ENCODE measurements at regions not wholly inside any gene's neighbourhood (a gene's known extent, or its start where the extent isn't known, plus 50 kb on each side); places are given as distances from the start of the nearest gene placed in this dataset.

- DNase-seq (ENCODE audit: low spot score in 2 of 2) (no peak), ATAC-seq (no peak)
- Mint-ChIP-seq H3K27ac (no peak overlapping the region), H3K36me3 (no peaks in the 10 kb centered on the region), H3K9me3 (peaks cover 4 to 6% of the 10 kb centered on the region in 2 donors)
These were observed 149.4 kb downstream of the SOX3 start for GRCh38 chrX:140355429-140355828.

- ATAC-seq (no peak), DNase-seq (ENCODE audit: low spot score in 2 of 2) (no peak)
- Mint-ChIP-seq H3K9me3 (peaks cover 4 to 13% of the 10 kb centered on the region in 2 donors), H3K27ac (no peak overlapping the region), H3K36me3 (no peaks in the 10 kb centered on the region)
These were observed 150.3 kb downstream of the SOX3 start for GRCh38 chrX:140354431-140355120.

- Mint-ChIP-seq H3K36me3 (no peaks in the 10 kb centered on the region), H3K9me3 (peaks cover 0 to 7% of the 10 kb centered on the region in 2 donors), H3K27ac (no peak overlapping the region)
- DNase-seq (ENCODE audit: low spot score in 2 of 2), result no peak
- no peak for ATAC-seq
These were observed 158.1 kb downstream of the SOX3 start for GRCh38 chrX:140346729-140347128.

GRCh38 chrX:140343226-140343868 lies 161.5 kb downstream of the SOX3 start:
- DNase-seq (ENCODE audit: low spot score in 2 of 2) (no peak), ATAC-seq (no peak)
- Mint-ChIP-seq H3K9me3 (peaks cover 0 to 5% of the 10 kb centered on the region in 2 donors), H3K27ac (no peak overlapping the region), H3K36me3 (no peaks in the 10 kb centered on the region)

- Mint-ChIP-seq H3K27ac (no peak overlapping the region), H3K9me3 (peaks cover 0 to 5% of the 10 kb centered on the region in 2 donors), H3K36me3 (no peaks in the 10 kb centered on the region)
- ATAC-seq (no peak), DNase-seq (ENCODE audit: low spot score in 2 of 2) (no peak)
These were observed 162.5 kb downstream of the SOX3 start for GRCh38 chrX:140342410-140342809.

- H3K36me3 Mint-ChIP-seq, result peaks cover 0 to 7% of the 10 kb centered on the region in 2 donors
- peaks cover 7 to 8% of the 10 kb centered on the region in 2 donors for H3K9me3 Mint-ChIP-seq
- no peak for ATAC-seq
- DNase-seq (ENCODE audit: low spot score in 2 of 2), result no peak
- H3K27ac Mint-ChIP-seq, result no peak overlapping the region
These were observed 167.6 kb downstream of the SOX3 start for GRCh38 chrX:140337263-140337662.

GRCh38 chrX:140318296-140318695 lies 186.6 kb downstream of the SOX3 start:
- DNase-seq (ENCODE audit: low spot score in 2 of 2), result no peak
- H3K36me3 Mint-ChIP-seq, result no peaks in the 10 kb centered on the region
- H3K27ac Mint-ChIP-seq, result no peak overlapping the region
- peaks cover 10 to 13% of the 10 kb centered on the region in 2 donors for H3K9me3 Mint-ChIP-seq
- ATAC-seq, result no peak

- ATAC-seq, result no peak
- DNase-seq (ENCODE audit: low spot score in 2 of 2), result no peak
- peaks cover 12 to 13% of the 10 kb centered on the region in 2 donors for H3K9me3 Mint-ChIP-seq
- H3K27ac Mint-ChIP-seq, result no peak overlapping the region
- no peaks in the 10 kb centered on the region for H3K36me3 Mint-ChIP-seq
These were observed 187.4 kb downstream of the SOX3 start for GRCh38 chrX:140317462-140317861.

- Mint-ChIP-seq H3K27ac (no peak overlapping the region), H3K36me3 (no peaks in the 10 kb centered on the region), H3K9me3 (peaks cover 0 to under 1% of the 10 kb centered on the region in 2 donors)
- no peak for ATAC-seq
- DNase-seq (ENCODE audit: low spot score in 2 of 2), result no peak
These were observed 205.7 kb downstream of the SOX3 start for GRCh38 chrX:140298960-140299825.

- no peak for ATAC-seq
- no peaks in the 10 kb centered on the region for H3K36me3 Mint-ChIP-seq
- H3K9me3 Mint-ChIP-seq, result no peaks in the 10 kb centered on the region
- H3K27ac Mint-ChIP-seq, result no peak overlapping the region
- no peak for DNase-seq (ENCODE audit: low spot score in 2 of 2)
These were observed 207.6 kb downstream of the SOX3 start for GRCh38 chrX:140297273-140297672.

- Mint-ChIP-seq H3K9me3 (peaks cover 0 to 3% of the 10 kb centered on the region in 2 donors), H3K27ac (no peak overlapping the region), H3K36me3 (no peaks in the 10 kb centered on the region)
- DNase-seq (ENCODE audit: low spot score in 2 of 2) (no peak), ATAC-seq (no peak)
These were observed 211.9 kb downstream of the SOX3 start for GRCh38 chrX:140292961-140293360.

GRCh38 chrX:140292188-140292587 lies 212.7 kb downstream of the SOX3 start:
- Mint-ChIP-seq H3K27ac (no peak overlapping the region), H3K36me3 (no peaks in the 10 kb centered on the region), H3K9me3 (peaks cover 0 to 3% of the 10 kb centered on the region in 2 donors)
- DNase-seq (ENCODE audit: low spot score in 2 of 2), result no peak
- no peak for ATAC-seq

GRCh38 chrX:140274811-140275525 lies 229.9 kb downstream of the SOX3 start:
- ATAC-seq (no peak), DNase-seq (ENCODE audit: low spot score in 2 of 2) (no peak)

GRCh38 chrX:140273921-140274320 lies 230.9 kb downstream of the SOX3 start:
- DNase-seq (ENCODE audit: low spot score in 2 of 2) (no peak), ATAC-seq (no peak)
- Mint-ChIP-seq H3K9me3 (peaks cover 11 to 16% of the 10 kb centered on the region in 2 donors), H3K36me3 (peaks cover 0 to 5% of the 10 kb centered on the region in 2 donors), H3K27ac (no peak overlapping the region)

More at GRCh38 chrX:140274811-140275525, 229.9 kb downstream of the SOX3 start:
- H3K9me3 Mint-ChIP-seq, result peaks cover 7 to 10% of the 10 kb centered on the region in 2 donors
- H3K36me3 Mint-ChIP-seq, result peaks cover 0 to 2% of the 10 kb centered on the region in 2 donors
- H3K27ac Mint-ChIP-seq, result no peak overlapping the region

GRCh38 chrX:140250391-140250790 lies 254.5 kb downstream of the SOX3 start:
- no peaks in the 10 kb centered on the region for H3K9me3 Mint-ChIP-seq
- DNase-seq (ENCODE audit: low spot score in 2 of 2) (no peak), ATAC-seq (no peak)
- H3K27ac Mint-ChIP-seq, result no peak overlapping the region
- H3K36me3 Mint-ChIP-seq, result no peaks in the 10 kb centered on the region

- DNase-seq (ENCODE audit: low spot score in 2 of 2), result no peak
- H3K36me3 Mint-ChIP-seq, result no peaks in the 10 kb centered on the region
- no peak overlapping the region for H3K27ac Mint-ChIP-seq
- H3K9me3 Mint-ChIP-seq, result no peaks in the 10 kb centered on the region
- no peak for ATAC-seq
These were observed 255.8 kb downstream of the SOX3 start for GRCh38 chrX:140249088-140249487.
